GM23338 (cell line): ENCODE measurements at regions not wholly inside any gene's neighbourhood (a gene's known extent, or its start where the extent isn't known, plus 50 kb on each side); places are given as distances from the start of the nearest gene placed in this dataset.

Experiments
- ATAC-seq: fragments of 200-7000 bp; cut with Tn5 transposase; 3 replicates; pipeline ENCODE4 v1.9.1; 2020
- DNase-seq: peaks from one replicate; pipeline ENCODE4 v3.0.0-alpha.2; 2015; ENCODE audit warnings: low spot score
- H2AFZ ChIP-seq: fragments of 200-600 bp; sonication (generic); 2 replicates; pipeline ENCODE4 v1.8.0; 2016; ENCODE audit warnings: antibody characterized with exemption, mild to moderate bottlenecking, moderate library complexity
- H3F3A ChIP-seq: fragments of 200-600 bp; sonication (generic); replicated peaks from 2 replicates; pipeline ENCODE4 v1.8.0; 2017; ENCODE audit warnings: antibody characterized with exemption, mixed run types, low read depth
- H3K27ac ChIP-seq: fragments of 200-600 bp; sonication (generic); 2 replicates; pipeline ENCODE4 v1.6.1; 2016; ENCODE audit warnings: low read depth
- H3K27me3 ChIP-seq: fragments of 200-600 bp; sonication (generic); 2 replicates; pipeline ENCODE4 v1.8.0; 2016; ENCODE audit warnings: mild to moderate bottlenecking, mixed run types, moderate library complexity; ENCODE audit not compliant: insufficient read depth
- H3K36me3 ChIP-seq: fragments of 200-600 bp; sonication (generic); 2 replicates; pipeline ENCODE4 v1.8.0; 2016; ENCODE audit warnings: mild to moderate bottlenecking; ENCODE audit not compliant: insufficient read depth
- H3K4me1 ChIP-seq: fragments of 200-600 bp; sonication (generic); 2 replicates; pipeline ENCODE4 v1.8.0; 2016; ENCODE audit warnings: mild to moderate bottlenecking, moderate library complexity; ENCODE audit not compliant: insufficient read depth
- H3K4me2 ChIP-seq: fragments of 200-600 bp; sonication (generic); 2 replicates; pipeline ENCODE4 v1.7.1; 2017; ENCODE audit warnings: mixed run types
- H3K4me3 ChIP-seq: fragments of 200-600 bp; sonication (generic); 2 replicates; pipeline ENCODE4 v1.6.1; 2016; ENCODE audit warnings: mixed run types
- H3K79me2 ChIP-seq: fragments of 200-600 bp; sonication (generic); replicated peaks from 2 replicates; pipeline ENCODE4 v1.8.0; 2017; ENCODE audit warnings: mild to moderate bottlenecking; ENCODE audit not compliant: insufficient read depth
- H3K9me2 ChIP-seq: fragments of 200-600 bp; sonication (generic); 2 replicates; pipeline ENCODE4 v1.8.0; 2017; ENCODE audit not compliant: insufficient read depth
- H4K20me1 ChIP-seq: fragments of 200-600 bp; sonication (generic); replicated peaks from 2 replicates; pipeline ENCODE4 v1.8.0; 2017; ENCODE audit warnings: mild to moderate bottlenecking; ENCODE audit not compliant: insufficient read depth
- H3K27ac Mint-ChIP-seq: 2 replicates; pipeline ENCODE4 v1.8.0; 2020; ENCODE audit warnings: inconsistent platforms, mild to moderate bottlenecking, moderate library complexity, mixed read lengths
- H3K27me3 Mint-ChIP-seq: 3 replicates; pipeline ENCODE4 v1.8.0; 2022; ENCODE audit warnings: low read depth, mild to moderate bottlenecking, moderate library complexity, mixed read lengths, inconsistent platforms; ENCODE audit not compliant: insufficient read depth, poor library complexity
- H3K36me3 Mint-ChIP-seq: 3 replicates; pipeline ENCODE4 v1.8.0; 2021; ENCODE audit warnings: low read depth, mild to moderate bottlenecking, inconsistent platforms, moderate library complexity, mixed read lengths
- H3K4me1 Mint-ChIP-seq: 3 replicates; pipeline ENCODE4 v1.8.0; 2020; ENCODE audit warnings: mild to moderate bottlenecking, inconsistent platforms, mixed read lengths
- H3K4me3 Mint-ChIP-seq: 3 replicates; pipeline ENCODE4 v1.8.0; 2021; ENCODE audit warnings: moderate library complexity, mild to moderate bottlenecking, inconsistent platforms, mixed read lengths
- H3K9me3 Mint-ChIP-seq: 3 replicates; pipeline ENCODE4 v1.8.0; 2020; ENCODE audit warnings: moderate library complexity, mild to moderate bottlenecking, inconsistent platforms, mixed read lengths
- EZH2phosphoT487 ChIP-seq: fragments of 200-600 bp; sonication (generic); IDR thresholded peaks from one replicate; pipeline ENCODE4 v1.8.1; 2018; ENCODE audit warnings: antibody characterized with exemption; ENCODE audit not compliant: unreplicated experiment
- JUNB ChIP-seq: IDR thresholded peaks from one replicate; pipeline ENCODE4 v1.6.1; 2016; ENCODE audit warnings: antibody characterized with exemption; ENCODE audit not compliant: unreplicated experiment
- NANOG ChIP-seq: IDR thresholded peaks from 2 replicates; pipeline ENCODE4 v1.6.1; 2016; ENCODE audit warnings: antibody characterized with exemption, borderline replicate concordance
- STAT1 ChIP-seq: IDR thresholded peaks from one replicate; pipeline ENCODE4 v1.6.1; 2016; ENCODE audit warnings: antibody characterized with exemption; ENCODE audit not compliant: unreplicated experiment
- TF ChIP-seq, protein P1 (sequence below): fragments of 250-450 bp; sonication (Bioruptor Pico); IDR thresholded peaks from 2 replicates; pipeline ENCODE4 v1.5.0; 2020; ENCODE audit warnings: mild to moderate bottlenecking, moderate library complexity
- TF ChIP-seq, protein P2 (sequence below), 2 experiments: fragments of 200-600 bp in 1 of 2; sonication (generic) in 1 of 2; conservative IDR thresholded peaks; 2 replicates each; pipeline versions ENCODE4 v1.5.1 to v1.6.1; 2016 to 2017; ENCODE audit warnings: antibody characterized with exemption in 2 of 2, low read depth in 2 of 2, mild to moderate bottlenecking in 2 of 2, moderate library complexity in 1 of 2
- TF ChIP-seq, protein P3 (sequence below): IDR thresholded peaks from one replicate; pipeline ENCODE4 v1.6.1; 2018; ENCODE audit warnings: antibody characterized with exemption; ENCODE audit not compliant: unreplicated experiment
- TF ChIP-seq, protein P4 (sequence below): IDR thresholded peaks from 2 replicates; pipeline ENCODE4 v1.6.1; 2016; ENCODE audit warnings: antibody characterized with exemption

DNA sequence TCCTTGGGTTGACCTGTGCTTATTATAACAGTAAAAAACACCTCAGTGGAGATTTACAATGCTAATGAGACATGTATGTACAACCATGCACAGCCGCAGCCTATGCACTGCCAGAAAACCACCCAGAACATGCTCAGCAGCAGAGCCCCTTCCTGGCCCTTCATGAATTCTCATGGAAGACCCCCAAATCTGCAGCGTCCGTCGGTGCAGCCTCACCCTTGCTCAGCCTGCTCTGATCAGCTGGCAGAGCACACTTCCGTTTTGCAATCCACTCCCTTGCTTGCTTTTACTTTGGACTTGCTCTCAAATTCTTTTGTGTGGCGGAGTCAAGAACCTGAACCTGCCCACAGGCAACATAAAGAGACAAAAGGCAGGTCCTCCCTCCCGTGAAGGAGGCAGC is 378.2 kb upstream of the SULF2 start (continued):
- TF ChIP-seq, protein P1, sequence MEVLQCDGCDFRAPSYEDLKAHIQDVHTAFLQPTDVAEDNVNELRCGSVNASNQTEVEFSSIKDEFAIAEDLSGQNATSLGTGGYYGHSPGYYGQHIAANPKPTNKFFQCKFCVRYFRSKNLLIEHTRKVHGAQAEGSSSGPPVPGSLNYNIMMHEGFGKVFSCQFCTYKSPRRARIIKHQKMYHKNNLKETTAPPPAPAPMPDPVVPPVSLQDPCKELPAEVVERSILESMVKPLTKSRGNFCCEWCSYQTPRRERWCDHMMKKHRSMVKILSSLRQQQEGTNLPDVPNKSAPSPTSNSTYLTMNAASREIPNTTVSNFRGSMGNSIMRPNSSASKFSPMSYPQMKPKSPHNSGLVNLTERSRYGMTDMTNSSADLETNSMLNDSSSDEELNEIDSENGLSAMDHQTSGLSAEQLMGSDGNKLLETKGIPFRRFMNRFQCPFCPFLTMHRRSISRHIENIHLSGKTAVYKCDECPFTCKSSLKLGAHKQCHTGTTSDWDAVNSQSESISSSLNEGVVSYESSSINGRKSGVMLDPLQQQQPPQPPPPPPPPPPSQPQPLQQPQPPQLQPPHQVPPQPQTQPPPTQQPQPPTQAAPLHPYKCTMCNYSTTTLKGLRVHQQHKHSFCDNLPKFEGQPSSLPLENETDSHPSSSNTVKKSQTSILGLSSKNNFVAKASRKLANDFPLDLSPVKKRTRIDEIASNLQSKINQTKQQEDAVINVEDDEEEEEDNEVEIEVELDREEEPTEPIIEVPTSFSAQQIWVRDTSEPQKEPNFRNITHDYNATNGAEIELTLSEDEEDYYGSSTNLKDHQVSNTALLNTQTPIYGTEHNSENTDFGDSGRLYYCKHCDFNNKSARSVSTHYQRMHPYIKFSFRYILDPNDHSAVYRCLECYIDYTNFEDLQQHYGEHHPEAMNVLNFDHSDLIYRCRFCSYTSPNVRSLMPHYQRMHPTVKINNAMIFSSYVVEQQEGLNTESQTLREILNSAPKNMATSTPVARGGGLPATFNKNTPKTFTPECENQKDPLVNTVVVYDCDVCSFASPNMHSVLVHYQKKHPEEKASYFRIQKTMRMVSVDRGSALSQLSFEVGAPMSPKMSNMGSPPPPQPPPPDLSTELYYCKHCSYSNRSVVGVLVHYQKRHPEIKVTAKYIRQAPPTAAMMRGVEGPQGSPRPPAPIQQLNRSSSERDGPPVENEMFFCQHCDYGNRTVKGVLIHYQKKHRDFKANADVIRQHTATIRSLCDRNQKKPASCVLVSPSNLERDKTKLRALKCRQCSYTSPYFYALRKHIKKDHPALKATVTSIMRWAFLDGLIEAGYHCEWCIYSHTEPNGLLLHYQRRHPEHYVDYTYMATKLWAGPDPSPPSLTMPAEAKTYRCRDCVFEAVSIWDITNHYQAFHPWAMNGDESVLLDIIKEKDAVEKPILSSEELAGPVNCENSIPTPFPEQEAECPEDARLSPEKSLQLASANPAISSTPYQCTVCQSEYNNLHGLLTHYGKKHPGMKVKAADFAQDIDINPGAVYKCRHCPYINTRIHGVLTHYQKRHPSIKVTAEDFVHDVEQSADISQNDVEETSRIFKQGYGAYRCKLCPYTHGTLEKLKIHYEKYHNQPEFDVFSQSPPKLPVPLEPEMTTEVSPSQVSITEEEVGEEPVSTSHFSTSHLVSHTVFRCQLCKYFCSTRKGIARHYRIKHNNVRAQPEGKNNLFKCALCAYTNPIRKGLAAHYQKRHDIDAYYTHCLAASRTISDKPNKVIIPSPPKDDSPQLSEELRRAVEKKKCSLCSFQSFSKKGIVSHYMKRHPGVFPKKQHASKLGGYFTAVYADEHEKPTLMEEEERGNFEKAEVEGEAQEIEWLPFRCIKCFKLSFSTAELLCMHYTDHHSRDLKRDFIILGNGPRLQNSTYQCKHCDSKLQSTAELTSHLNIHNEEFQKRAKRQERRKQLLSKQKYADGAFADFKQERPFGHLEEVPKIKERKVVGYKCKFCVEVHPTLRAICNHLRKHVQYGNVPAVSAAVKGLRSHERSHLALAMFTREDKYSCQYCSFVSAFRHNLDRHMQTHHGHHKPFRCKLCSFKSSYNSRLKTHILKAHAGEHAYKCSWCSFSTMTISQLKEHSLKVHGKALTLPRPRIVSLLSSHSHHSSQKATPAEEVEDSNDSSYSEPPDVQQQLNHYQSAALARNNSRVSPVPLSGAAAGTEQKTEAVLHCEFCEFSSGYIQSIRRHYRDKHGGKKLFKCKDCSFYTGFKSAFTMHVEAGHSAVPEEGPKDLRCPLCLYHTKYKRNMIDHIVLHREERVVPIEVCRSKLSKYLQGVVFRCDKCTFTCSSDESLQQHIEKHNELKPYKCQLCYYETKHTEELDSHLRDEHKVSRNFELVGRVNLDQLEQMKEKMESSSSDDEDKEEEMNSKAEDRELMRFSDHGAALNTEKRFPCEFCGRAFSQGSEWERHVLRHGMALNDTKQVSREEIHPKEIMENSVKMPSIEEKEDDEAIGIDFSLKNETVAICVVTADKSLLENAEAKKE (CRISPR knock-in tag): no peak

DNA sequence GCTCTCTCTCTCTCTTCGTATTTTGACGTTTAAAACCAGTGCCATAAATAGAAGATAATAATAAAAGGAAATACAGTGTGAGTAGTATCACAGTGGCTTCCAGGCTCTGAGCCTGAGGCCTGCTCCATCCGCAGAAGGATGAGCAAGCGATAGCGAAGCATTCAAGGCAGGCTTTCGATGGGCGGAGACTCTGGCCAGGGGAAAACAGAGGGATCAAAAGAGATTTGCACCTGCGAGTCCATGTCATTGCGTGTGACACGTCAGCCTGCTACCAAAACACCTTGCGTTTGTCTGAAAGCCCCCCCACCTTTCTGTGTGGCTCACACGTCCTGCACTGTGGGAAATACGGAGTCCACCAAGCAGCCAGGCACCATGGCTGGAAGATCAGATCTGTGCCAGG is 377.3 kb upstream of the SULF2 start:
- Histone ChIP-seq H3K4me2 (no peak overlapping the region), H3K9me2 (no peaks in the 10 kb centered on the region), H3K36me3 (no peaks in the 10 kb centered on the region), H3K4me3 (no peak overlapping the region), H3K4me1 (no peaks in the 10 kb centered on the region), H4K20me1 (no peaks in the 10 kb centered on the region), H3K79me2 (no peaks in the 10 kb centered on the region), H2AFZ (no peak overlapping the region), H3F3A (no peaks in the 10 kb centered on the region), H3K27ac (no peak overlapping the region), H3K27me3 (no peaks in the 10 kb centered on the region)
- ATAC-seq (no peak), DNase-seq (no peak)
- peaks cover 2% of the 10 kb centered on the region; the same call in 2 of the 3 replicates for H3K9me3 Mint-ChIP-seq
- no peaks in the 10 kb centered on the region; the same call in 2 of the 3 replicates for H3K36me3 Mint-ChIP-seq
- no peak overlapping the region for H3K4me3 Mint-ChIP-seq
- H3K4me1 Mint-ChIP-seq: peaks cover 3% of the 10 kb centered on the region; the same call in 1 of the 3 replicates
- H3K27me3 Mint-ChIP-seq: peaks cover 6% of the 10 kb centered on the region
- no peak overlapping the region for H3K27ac Mint-ChIP-seq
- TF ChIP-seq, protein P2, sequence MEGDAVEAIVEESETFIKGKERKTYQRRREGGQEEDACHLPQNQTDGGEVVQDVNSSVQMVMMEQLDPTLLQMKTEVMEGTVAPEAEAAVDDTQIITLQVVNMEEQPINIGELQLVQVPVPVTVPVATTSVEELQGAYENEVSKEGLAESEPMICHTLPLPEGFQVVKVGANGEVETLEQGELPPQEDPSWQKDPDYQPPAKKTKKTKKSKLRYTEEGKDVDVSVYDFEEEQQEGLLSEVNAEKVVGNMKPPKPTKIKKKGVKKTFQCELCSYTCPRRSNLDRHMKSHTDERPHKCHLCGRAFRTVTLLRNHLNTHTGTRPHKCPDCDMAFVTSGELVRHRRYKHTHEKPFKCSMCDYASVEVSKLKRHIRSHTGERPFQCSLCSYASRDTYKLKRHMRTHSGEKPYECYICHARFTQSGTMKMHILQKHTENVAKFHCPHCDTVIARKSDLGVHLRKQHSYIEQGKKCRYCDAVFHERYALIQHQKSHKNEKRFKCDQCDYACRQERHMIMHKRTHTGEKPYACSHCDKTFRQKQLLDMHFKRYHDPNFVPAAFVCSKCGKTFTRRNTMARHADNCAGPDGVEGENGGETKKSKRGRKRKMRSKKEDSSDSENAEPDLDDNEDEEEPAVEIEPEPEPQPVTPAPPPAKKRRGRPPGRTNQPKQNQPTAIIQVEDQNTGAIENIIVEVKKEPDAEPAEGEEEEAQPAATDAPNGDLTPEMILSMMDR (conservative IDR thresholded peaks at IDR 0.05; ENCODE audit: low read depth in 2 of 2): no peak
- TF ChIP-seq NANOG: no peak
- TF ChIP-seq, protein P3, sequence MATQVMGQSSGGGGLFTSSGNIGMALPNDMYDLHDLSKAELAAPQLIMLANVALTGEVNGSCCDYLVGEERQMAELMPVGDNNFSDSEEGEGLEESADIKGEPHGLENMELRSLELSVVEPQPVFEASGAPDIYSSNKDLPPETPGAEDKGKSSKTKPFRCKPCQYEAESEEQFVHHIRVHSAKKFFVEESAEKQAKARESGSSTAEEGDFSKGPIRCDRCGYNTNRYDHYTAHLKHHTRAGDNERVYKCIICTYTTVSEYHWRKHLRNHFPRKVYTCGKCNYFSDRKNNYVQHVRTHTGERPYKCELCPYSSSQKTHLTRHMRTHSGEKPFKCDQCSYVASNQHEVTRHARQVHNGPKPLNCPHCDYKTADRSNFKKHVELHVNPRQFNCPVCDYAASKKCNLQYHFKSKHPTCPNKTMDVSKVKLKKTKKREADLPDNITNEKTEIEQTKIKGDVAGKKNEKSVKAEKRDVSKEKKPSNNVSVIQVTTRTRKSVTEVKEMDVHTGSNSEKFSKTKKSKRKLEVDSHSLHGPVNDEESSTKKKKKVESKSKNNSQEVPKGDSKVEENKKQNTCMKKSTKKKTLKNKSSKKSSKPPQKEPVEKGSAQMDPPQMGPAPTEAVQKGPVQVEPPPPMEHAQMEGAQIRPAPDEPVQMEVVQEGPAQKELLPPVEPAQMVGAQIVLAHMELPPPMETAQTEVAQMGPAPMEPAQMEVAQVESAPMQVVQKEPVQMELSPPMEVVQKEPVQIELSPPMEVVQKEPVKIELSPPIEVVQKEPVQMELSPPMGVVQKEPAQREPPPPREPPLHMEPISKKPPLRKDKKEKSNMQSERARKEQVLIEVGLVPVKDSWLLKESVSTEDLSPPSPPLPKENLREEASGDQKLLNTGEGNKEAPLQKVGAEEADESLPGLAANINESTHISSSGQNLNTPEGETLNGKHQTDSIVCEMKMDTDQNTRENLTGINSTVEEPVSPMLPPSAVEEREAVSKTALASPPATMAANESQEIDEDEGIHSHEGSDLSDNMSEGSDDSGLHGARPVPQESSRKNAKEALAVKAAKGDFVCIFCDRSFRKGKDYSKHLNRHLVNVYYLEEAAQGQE: no peak
- TF ChIP-seq JUNB: no peak
- no peak for TF ChIP-seq EZH2phosphoT487
- TF ChIP-seq, protein P4, sequence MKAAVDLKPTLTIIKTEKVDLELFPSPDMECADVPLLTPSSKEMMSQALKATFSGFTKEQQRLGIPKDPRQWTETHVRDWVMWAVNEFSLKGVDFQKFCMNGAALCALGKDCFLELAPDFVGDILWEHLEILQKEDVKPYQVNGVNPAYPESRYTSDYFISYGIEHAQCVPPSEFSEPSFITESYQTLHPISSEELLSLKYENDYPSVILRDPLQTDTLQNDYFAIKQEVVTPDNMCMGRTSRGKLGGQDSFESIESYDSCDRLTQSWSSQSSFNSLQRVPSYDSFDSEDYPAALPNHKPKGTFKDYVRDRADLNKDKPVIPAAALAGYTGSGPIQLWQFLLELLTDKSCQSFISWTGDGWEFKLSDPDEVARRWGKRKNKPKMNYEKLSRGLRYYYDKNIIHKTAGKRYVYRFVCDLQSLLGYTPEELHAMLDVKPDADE: no peak
- TF ChIP-seq STAT1: no peak
